IgD-negative memory B cell (primary cell): ENCODE measurements at regions not wholly inside any gene's neighbourhood (a gene's known extent, or its start where the extent isn't known, plus 50 kb on each side); places are given as distances from the start of the nearest gene placed in this dataset.

Experiments used
- H3K27ac Mint-ChIP-seq, 3 donors: one replicate each; pipeline ENCODE4 v1.8.0; 2020 to 2022; ENCODE audit warnings: mild to moderate bottlenecking in 3 of 3, mixed read lengths in 3 of 3, moderate library complexity in 1 of 3
- H3K27me3 Mint-ChIP-seq: one replicate; pipeline ENCODE4 v1.8.0; 2021; ENCODE audit warnings: mixed read lengths
- H3K36me3 Mint-ChIP-seq: one replicate; pipeline ENCODE4 v1.8.0; 2020; ENCODE audit warnings: mild to moderate bottlenecking, mixed read lengths
- H3K4me1 Mint-ChIP-seq, 3 donors: one replicate each; pipeline ENCODE4 v1.8.0; 2020 to 2022; ENCODE audit warnings: mixed read lengths in 3 of 3, mild to moderate bottlenecking in 1 of 3
- H3K4me3 Mint-ChIP-seq, 4 donors: one replicate each; pipeline ENCODE4 v1.8.0; 2020 to 2022; ENCODE audit warnings: mild to moderate bottlenecking in 4 of 4, mixed read lengths in 4 of 4, moderate library complexity in 3 of 4
- H3K9me3 Mint-ChIP-seq, 3 donors: one replicate each; pipeline ENCODE4 v1.8.0; 2020 to 2021; ENCODE audit warnings: mixed read lengths in 3 of 3, mild to moderate bottlenecking in 1 of 3

GRCh38 chr3:30945291-30945690, 50.8 kb upstream of the GADL1 start:
- H3K27ac Mint-ChIP-seq: no peak overlapping the region
- peaks cover 0 to 4% (median 3%) of the 10 kb centered on the region in 3 donors for H3K9me3 Mint-ChIP-seq
- H3K27me3 Mint-ChIP-seq: peaks cover 12% of the 10 kb centered on the region
- no peaks in the 10 kb centered on the region for H3K36me3 Mint-ChIP-seq
- H3K4me1 Mint-ChIP-seq: no peaks in the 10 kb centered on the region
- no peak overlapping the region for H3K4me3 Mint-ChIP-seq

- no peaks in the 10 kb centered on the region for H3K4me1 Mint-ChIP-seq
- H3K27me3 Mint-ChIP-seq: peaks cover 11% of the 10 kb centered on the region
- H3K36me3 Mint-ChIP-seq: no peaks in the 10 kb centered on the region
- no peak overlapping the region for H3K4me3 Mint-ChIP-seq
- H3K27ac Mint-ChIP-seq: no peak overlapping the region
- peaks cover 0 to 4% (median 0%) of the 10 kb centered on the region in 3 donors for H3K9me3 Mint-ChIP-seq
These were observed 54.0 kb upstream of the GADL1 start for GRCh38 chr3:30948426-30948825.

DNA sequence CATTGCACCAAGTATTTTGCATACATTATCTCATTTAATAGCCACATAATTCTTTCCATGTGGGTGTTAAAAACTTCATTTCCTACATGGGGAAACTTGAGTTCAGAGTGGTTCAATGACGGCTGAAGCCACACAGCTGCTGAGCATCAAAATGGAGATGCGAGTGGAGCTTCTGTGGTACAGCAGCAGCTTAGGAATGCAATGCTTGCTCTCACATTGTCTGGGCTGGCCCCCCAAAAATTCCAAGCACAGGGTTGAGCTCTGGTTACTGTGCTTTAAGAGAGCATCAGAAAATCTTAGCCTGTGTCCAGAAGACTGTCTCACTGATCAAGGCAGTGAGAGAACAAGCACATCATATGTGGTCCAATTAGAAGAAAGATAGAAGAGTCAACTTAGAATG, 57.4 kb upstream of the GADL1 start:
- H3K4me1 Mint-ChIP-seq: no peaks in the 10 kb centered on the region
- H3K27me3 Mint-ChIP-seq: peaks cover 8% of the 10 kb centered on the region
- H3K4me3 Mint-ChIP-seq: no peak overlapping the region
- no peak overlapping the region for H3K27ac Mint-ChIP-seq
- H3K36me3 Mint-ChIP-seq: no peaks in the 10 kb centered on the region
- peaks cover 0 to 2% (median 0%) of the 10 kb centered on the region in 3 donors for H3K9me3 Mint-ChIP-seq

DNA sequence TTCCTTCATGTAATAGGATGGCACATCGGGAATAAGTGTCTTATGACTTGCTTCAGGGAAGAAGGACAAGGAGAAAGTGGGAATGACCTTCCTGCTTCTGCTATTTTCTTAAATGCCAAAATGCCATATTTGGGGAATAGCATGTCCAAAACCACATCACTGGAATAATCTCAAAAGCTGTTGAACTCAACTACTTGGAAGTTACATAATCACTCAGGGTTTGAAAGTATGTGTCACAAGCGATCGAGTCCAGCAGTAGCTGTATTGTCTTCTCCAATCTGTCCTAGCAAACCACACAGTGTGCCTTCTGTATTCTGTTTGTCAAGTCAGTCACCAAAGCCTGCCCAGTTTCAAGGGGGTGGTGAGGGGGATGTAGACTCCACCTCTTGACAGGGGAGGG, 58.3 kb upstream of the GADL1 start:
- no peak overlapping the region for H3K27ac Mint-ChIP-seq
- H3K36me3 Mint-ChIP-seq: no peaks in the 10 kb centered on the region
- H3K4me3 Mint-ChIP-seq: no peak overlapping the region
- no peaks in the 10 kb centered on the region for H3K4me1 Mint-ChIP-seq
- peaks cover 3% of the 10 kb centered on the region for H3K27me3 Mint-ChIP-seq
- peaks cover 0 to 2% (median 0%) of the 10 kb centered on the region in 3 donors for H3K9me3 Mint-ChIP-seq

DNA sequence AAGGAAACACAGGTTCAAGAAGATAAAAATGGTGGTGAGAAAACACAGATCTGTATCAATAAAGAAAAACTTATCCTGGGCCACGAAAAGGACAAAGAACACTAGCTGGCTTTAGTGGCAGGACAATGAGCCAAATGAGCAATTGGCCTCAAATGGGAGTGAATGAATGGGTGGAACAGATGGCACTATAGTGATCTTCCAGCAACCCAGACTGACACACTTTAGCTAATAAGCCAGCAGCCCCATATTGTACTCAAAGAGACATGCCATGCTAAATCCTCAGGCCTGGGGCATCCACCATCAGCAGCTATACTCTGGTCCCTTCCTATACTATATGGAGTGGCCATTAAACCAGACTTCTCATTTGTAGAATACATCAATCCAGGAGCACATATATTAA, 60.0 kb upstream of the GADL1 start:
- Mint-ChIP-seq H3K4me3 (no peak overlapping the region), H3K4me1 (no peaks in the 10 kb centered on the region), H3K9me3 (peaks cover 0 to 3% (median 2%) of the 10 kb centered on the region in 3 donors), H3K27me3 (peaks cover 3% of the 10 kb centered on the region), H3K36me3 (no peaks in the 10 kb centered on the region), H3K27ac (no peak overlapping the region)

GRCh38 chr3:30962084-30962483, 67.6 kb upstream of the GADL1 start:
- H3K4me3 Mint-ChIP-seq: no peak overlapping the region
- no peaks in the 10 kb centered on the region for H3K4me1 Mint-ChIP-seq
- no peaks in the 10 kb centered on the region for H3K36me3 Mint-ChIP-seq
- peaks cover 12% of the 10 kb centered on the region for H3K27me3 Mint-ChIP-seq
- no peak overlapping the region for H3K27ac Mint-ChIP-seq
- H3K9me3 Mint-ChIP-seq: peaks cover 0 to 4% (median 3%) of the 10 kb centered on the region in 3 donors

GRCh38 chr3:30962493-30962892, 68.0 kb upstream of the GADL1 start:
- H3K9me3 Mint-ChIP-seq: peaks cover 0 to 4% (median 3%) of the 10 kb centered on the region in 3 donors
- H3K4me3 Mint-ChIP-seq: no peak overlapping the region
- peaks cover 12% of the 10 kb centered on the region for H3K27me3 Mint-ChIP-seq
- H3K36me3 Mint-ChIP-seq: no peaks in the 10 kb centered on the region
- H3K27ac Mint-ChIP-seq: no peak overlapping the region
- H3K4me1 Mint-ChIP-seq: no peaks in the 10 kb centered on the region

- Mint-ChIP-seq H3K4me1 (no peaks in the 10 kb centered on the region), H3K36me3 (no peaks in the 10 kb centered on the region), H3K9me3 (peaks cover 0 to 3% (median 1%) of the 10 kb centered on the region in 3 donors), H3K4me3 (no peak overlapping the region), H3K27me3 (peaks cover 12% of the 10 kb centered on the region), H3K27ac (peak overlapping the region in 1 of 3 donors; percentile 3)
These were observed 68.8 kb upstream of the GADL1 start for GRCh38 chr3:30963223-30963722.

DNA sequence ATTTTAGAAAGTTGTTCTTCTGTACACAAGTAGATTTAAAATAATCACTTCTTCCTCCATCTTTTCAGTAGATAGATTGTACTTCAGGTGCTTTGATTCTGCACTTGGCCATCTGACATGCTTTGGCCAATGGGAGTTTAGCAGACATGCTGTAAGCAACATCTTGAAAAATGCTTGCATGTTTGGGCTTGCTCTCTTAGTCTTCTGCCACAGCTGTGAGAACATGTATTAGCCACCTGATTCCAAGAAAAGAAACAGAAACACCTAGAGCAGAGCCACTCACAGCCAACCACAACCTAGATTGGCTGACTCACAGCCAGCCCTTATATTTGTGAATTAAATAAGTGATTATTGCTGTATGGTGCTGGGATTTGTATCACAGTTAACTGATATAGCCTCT, 70.2 kb upstream of the GADL1 start:
- Mint-ChIP-seq H3K27ac (no peak overlapping the region), H3K36me3 (no peaks in the 10 kb centered on the region), H3K27me3 (peaks cover 12% of the 10 kb centered on the region), H3K4me3 (no peak overlapping the region), H3K9me3 (peaks cover 0 to 2% (median 0%) of the 10 kb centered on the region in 3 donors), H3K4me1 (no peaks in the 10 kb centered on the region)

GRCh38 chr3:30966896-30967295, 72.4 kb upstream of the GADL1 start:
- H3K27ac Mint-ChIP-seq: no peak overlapping the region
- peaks cover 0 to 2% (median 0%) of the 10 kb centered on the region in 3 donors for H3K9me3 Mint-ChIP-seq
- H3K4me1 Mint-ChIP-seq: no peaks in the 10 kb centered on the region
- peaks cover 12% of the 10 kb centered on the region for H3K27me3 Mint-ChIP-seq
- H3K4me3 Mint-ChIP-seq: no peak overlapping the region
- H3K36me3 Mint-ChIP-seq: no peaks in the 10 kb centered on the region

DNA sequence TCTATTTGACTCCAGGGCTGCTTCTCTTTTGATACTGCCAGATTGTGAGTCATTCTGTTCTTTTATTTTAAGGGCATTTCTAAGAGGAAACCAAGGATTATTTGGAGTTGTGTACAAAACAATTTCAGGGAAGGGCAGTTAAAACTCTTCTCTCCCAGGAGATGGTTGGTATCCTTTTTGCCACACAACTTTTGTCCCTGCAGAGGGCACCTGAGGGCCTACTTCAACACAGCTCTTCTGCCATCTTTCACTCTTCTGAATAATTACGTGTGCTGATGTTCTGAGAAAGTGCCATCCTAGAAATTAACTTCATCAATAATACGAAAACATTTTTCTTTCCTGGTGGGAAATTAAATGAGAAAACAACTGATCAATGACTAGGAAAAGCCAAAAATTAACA, 75.7 kb upstream of the GADL1 start:
- H3K4me3 Mint-ChIP-seq: no peak overlapping the region
- H3K4me1 Mint-ChIP-seq: no peaks in the 10 kb centered on the region
- H3K9me3 Mint-ChIP-seq: peaks cover 0 to 2% (median 0%) of the 10 kb centered on the region in 3 donors
- peaks cover 9% of the 10 kb centered on the region for H3K27me3 Mint-ChIP-seq
- H3K27ac Mint-ChIP-seq: no peak overlapping the region
- no peaks in the 10 kb centered on the region for H3K36me3 Mint-ChIP-seq

DNA sequence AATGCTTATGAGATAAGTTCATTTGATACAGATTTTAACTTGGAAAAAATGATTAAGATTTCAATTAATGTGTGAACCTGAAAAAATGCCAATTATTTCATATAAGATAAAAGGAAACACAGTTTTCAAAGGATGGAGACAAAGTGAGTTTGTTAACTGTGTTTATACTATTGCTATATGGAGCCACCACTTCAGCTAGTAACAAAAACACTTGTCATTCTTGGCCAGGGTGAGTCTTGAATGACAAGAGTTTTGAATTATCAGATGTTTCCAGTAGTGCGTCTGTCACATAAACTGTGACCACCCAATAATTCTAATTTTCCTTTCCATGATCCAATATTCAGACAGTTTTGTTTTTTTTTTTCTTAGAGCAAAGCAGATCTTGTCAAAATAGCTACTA, 78.0 kb upstream of the GADL1 start:
- H3K4me3 Mint-ChIP-seq: no peak overlapping the region
- no peaks in the 10 kb centered on the region for H3K36me3 Mint-ChIP-seq
- H3K27ac Mint-ChIP-seq: no peak overlapping the region
- no peaks in the 10 kb centered on the region for H3K27me3 Mint-ChIP-seq
- H3K4me1 Mint-ChIP-seq: no peaks in the 10 kb centered on the region
- H3K9me3 Mint-ChIP-seq: no peaks in the 10 kb centered on the region

- H3K27ac Mint-ChIP-seq: no peak overlapping the region
- peaks cover 2% of the 10 kb centered on the region for H3K27me3 Mint-ChIP-seq
- peaks cover 0 to 2% (median 1%) of the 10 kb centered on the region in 3 donors for H3K4me1 Mint-ChIP-seq
- no peaks in the 10 kb centered on the region for H3K9me3 Mint-ChIP-seq
- H3K4me3 Mint-ChIP-seq: no peak overlapping the region
- no peaks in the 10 kb centered on the region for H3K36me3 Mint-ChIP-seq
These were observed 79.6 kb upstream of the GADL1 start for GRCh38 chr3:30974071-30974470.

- no peaks in the 10 kb centered on the region for H3K9me3 Mint-ChIP-seq
- H3K4me1 Mint-ChIP-seq: peaks cover 0 to 4% (median 1%) of the 10 kb centered on the region in 3 donors
- H3K36me3 Mint-ChIP-seq: peaks cover 2% of the 10 kb centered on the region
- H3K27ac Mint-ChIP-seq: no peak overlapping the region
- no peak overlapping the region for H3K4me3 Mint-ChIP-seq
- H3K27me3 Mint-ChIP-seq: peaks cover 3% of the 10 kb centered on the region
These were observed 83.1 kb upstream of the GADL1 start for GRCh38 chr3:30977592-30977991.

DNA sequence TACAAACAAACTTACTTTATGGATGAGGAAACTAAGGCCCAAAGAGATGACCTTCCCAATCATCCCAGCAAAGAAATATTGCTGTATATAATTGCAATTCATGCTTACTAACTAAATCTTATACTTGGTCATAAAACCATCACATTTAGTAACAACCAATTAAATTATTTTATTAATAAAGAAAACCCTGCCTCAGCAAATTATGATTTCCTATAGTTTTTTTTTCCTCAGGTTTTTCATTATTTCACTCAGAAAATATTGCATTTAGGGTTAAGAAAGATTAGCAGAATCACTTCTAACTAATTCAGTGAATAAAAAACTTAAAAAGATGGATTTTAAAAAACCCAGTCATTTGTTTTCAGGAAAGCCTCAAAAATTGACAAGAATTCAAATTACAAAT, 86.5 kb upstream of the GADL1 start:
- H3K9me3 Mint-ChIP-seq: no peaks in the 10 kb centered on the region
- H3K36me3 Mint-ChIP-seq: peaks cover 2% of the 10 kb centered on the region
- H3K27me3 Mint-ChIP-seq: peaks cover 5% of the 10 kb centered on the region
- peaks cover 3 to 5% (median 4%) of the 10 kb centered on the region in 3 donors for H3K4me1 Mint-ChIP-seq
- no peak overlapping the region for H3K4me3 Mint-ChIP-seq
- H3K27ac Mint-ChIP-seq: no peak overlapping the region

DNA sequence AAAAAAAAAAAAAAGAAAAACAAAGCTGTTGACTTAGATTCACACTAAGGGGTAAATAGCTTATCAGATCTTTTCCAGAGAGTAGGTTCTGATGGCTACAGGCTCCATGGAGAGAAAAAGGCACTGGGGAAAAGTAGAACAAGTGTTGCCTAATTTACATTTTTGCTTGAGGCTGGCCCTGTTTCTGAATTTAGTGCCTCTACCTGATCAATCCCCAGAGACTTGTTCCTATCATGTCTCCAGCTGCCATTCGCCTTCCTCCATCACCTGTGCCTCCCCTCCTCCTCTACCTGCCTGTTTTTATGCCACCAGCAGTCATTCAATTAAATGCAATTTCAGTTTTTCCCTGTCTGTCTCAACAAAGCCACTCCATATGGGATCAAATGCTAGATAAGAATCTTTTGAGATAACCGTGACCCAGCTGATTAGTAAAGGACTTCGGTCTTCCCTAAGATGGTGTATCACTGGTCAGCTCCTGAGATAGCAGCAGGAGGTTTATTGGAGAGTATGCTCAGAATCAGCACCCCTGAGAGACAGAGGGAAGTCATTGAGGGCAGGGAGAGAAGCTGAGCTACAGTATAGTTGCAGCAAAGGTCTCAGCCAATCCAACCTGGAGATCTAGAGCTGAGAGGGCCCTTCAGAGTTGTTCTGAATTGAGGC, 88.1 kb upstream of the GADL1 start:
- Mint-ChIP-seq H3K4me3 (no peak overlapping the region), H3K27me3 (peaks cover 5% of the 10 kb centered on the region), H3K36me3 (peaks cover 2% of the 10 kb centered on the region), H3K27ac (no peak overlapping the region), H3K9me3 (no peaks in the 10 kb centered on the region), H3K4me1 (peaks cover 3 to 5% (median 4%) of the 10 kb centered on the region in 3 donors)
